ENCODE measurements at regions not wholly inside any gene's neighbourhood (a gene's known extent, or its start where the extent isn't known, plus 50 kb on each side); places are given as distances from the start of the nearest gene placed in this dataset.

DNA sequence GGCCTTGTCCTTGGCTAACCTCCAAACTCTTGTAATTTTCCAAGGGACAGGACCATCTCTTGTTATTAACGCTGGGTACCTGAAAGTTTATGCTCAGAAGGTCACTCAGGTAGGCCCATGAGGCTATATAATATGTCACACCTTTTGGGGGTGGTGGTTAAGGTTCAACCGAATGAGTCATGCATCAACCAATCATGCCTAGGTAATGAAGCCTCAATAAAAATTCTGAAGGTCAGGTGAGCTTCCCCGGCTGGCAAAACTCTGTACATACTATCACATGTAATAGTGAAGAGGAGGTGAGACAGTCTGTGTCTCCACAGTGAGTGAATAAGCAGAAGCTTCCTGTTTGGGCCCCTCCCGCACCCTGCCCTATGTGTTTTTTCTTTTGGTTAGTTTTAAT lies 424.9 kb downstream of the PCDH17 start:
- DNase-seq (ENCODE audit: insufficient read length, low spot score) (no peak), FAIRE-seq (no peak)
- TF ChIP-seq, protein P1, sequence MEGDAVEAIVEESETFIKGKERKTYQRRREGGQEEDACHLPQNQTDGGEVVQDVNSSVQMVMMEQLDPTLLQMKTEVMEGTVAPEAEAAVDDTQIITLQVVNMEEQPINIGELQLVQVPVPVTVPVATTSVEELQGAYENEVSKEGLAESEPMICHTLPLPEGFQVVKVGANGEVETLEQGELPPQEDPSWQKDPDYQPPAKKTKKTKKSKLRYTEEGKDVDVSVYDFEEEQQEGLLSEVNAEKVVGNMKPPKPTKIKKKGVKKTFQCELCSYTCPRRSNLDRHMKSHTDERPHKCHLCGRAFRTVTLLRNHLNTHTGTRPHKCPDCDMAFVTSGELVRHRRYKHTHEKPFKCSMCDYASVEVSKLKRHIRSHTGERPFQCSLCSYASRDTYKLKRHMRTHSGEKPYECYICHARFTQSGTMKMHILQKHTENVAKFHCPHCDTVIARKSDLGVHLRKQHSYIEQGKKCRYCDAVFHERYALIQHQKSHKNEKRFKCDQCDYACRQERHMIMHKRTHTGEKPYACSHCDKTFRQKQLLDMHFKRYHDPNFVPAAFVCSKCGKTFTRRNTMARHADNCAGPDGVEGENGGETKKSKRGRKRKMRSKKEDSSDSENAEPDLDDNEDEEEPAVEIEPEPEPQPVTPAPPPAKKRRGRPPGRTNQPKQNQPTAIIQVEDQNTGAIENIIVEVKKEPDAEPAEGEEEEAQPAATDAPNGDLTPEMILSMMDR (IDR thresholded peaks at IDR 0.05; ENCODE audit: insufficient read depth, missing control alignments), result no peak

DNA sequence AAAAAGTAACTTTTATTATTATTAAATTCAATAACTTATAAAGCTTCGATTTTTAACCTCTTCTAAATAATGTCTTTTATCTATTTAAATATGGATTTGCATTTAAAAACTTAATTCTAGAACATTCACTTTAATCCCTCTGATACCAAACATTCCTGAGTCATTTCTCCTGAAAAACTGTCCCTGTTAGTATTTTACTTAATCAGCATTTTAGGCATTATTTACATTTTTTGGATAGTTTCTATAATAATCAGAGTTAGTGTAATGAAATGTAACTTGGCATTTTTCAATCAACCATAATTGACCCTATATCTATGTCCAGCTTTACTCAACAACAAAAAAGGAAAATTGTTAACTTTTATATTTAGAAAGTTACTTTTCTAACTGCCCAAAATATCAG lies 428.1 kb downstream of the PCDH17 start:
- DNase-seq (ENCODE audit: insufficient read length, low spot score) (no peak), FAIRE-seq (no peak)
- TF ChIP-seq, protein P1 (IDR thresholded peaks at IDR 0.05; ENCODE audit: insufficient read depth, missing control alignments), result no peak

DNA sequence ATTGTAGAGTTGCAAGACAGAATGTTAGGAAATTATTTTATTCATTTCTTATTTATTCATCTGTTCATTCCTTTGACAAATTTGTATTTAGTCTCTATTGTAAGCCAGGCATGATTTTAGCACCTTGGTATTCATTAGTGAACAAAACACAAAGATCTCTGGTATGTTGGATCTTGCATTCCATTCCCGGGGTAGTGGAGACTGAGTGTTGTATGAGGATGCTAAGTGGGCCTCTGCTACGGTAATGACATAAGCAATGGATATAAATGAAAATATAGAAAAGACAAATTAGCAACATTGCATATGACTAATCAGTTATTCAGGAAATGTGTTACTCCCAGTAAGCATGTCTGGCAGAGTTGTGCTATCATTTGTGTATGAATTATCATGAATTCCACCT lies 449.3 kb downstream of the PCDH17 start:
- FAIRE-seq (no peak), DNase-seq (ENCODE audit: insufficient read length, low spot score) (no peak)
- TF ChIP-seq, protein P1 (IDR thresholded peaks at IDR 0.05; ENCODE audit: insufficient read depth, missing control alignments), result no peak

DNA sequence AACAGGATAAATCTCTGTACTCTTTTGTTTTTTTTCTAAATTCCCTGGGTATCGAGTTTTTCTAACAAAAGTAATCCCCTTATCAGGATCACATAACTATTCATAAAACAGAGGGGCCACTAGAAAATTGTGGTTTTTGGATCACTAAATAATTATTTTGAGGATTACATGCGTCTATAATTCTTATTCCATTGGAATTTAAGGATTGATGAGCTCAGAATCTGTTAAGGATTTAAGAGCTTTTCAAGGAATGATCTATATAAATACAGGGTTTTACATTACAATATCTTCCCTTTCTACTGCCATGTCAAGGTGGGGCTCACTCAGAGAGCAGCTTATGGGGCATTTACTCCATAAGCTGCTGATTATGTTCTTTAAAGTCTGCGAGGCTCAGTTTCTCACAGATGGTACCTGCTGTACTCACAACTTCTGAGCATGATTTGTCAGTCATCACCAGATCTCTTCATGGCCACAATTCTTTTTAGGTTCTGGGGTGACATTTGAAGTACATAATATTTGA lies 449.8 kb downstream of the PCDH17 start:
- DNase-seq (ENCODE audit: insufficient read length, low spot score) (peak; percentile 11), FAIRE-seq (peak; percentile 95)
- TF ChIP-seq, protein P1 (IDR thresholded peaks at IDR 0.05; ENCODE audit: insufficient read depth, missing control alignments), result no peak

DNA sequence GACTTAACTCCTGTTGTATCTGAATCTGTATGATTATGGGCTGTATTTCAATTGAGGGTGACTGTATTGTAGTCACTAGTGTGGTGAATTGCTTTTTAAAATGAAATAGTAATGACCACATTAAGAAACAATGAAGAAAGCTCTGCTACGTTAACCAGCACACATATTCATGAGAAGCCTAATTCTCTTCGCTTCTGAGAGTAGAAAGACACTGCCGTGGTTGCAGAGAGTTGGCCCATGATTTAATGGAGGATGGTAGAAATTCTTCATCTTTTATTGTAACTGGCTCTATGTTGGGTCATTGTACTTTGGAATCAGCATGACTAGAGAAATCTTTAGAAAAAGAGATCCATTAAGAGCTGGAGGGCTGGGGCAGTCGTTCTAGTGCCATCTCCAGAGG lies 451.5 kb downstream of the PCDH17 start:
- DNase-seq (ENCODE audit: insufficient read length, low spot score), result no peak
- FAIRE-seq, result no peak
- TF ChIP-seq, protein P1 (IDR thresholded peaks at IDR 0.05; ENCODE audit: insufficient read depth, missing control alignments), result no peak

DNA sequence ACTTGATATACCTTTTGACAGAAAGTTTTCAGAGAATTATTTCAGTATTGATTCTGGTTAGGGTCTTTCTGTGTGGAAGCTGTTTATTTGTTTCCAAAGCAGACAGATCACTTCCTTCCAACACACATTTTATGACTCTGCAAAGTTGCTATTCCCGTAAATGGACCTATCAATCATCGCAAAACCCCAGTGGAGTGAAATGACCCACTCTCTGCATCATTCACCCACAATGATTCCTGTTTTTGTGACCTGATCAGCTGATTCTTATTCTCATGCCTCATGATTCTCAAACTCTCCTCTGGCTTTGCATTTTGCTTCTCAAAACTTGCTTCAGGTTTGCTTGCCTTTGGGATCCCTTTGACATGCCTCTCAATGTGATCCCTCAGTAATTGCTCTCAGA lies 453.7 kb downstream of the PCDH17 start:
- no peak for DNase-seq (ENCODE audit: insufficient read length, low spot score)
- no peak for FAIRE-seq
- TF ChIP-seq, protein P1 (IDR thresholded peaks at IDR 0.05; ENCODE audit: insufficient read depth, missing control alignments), result no peak

DNA sequence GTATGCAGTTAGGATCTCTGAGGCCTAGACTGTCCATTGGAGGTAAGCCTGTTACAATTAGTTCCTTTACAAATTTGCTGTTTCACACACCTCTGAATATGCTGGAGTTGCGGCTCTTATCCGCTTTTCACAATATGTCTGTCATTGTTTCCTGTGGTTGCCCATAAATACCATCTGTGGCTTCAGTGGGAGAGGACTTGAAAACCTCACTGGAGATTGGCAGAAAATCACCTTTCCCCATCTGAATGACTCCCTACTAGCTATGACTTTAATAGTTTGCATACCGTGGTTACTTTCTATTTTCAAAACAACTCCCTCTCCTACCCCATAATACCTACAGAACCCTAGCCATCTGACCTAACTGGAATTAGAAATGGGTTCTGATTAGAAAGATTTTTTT lies 454.3 kb downstream of the PCDH17 start:
- no peak for DNase-seq (ENCODE audit: insufficient read length, low spot score)
- FAIRE-seq, result no peak
- TF ChIP-seq, protein P1 (IDR thresholded peaks at IDR 0.05; ENCODE audit: insufficient read depth, missing control alignments), result no peak
